ENCODE measurements at regions not wholly inside any gene's neighbourhood (a gene's known extent, or its start where the extent isn't known, plus 50 kb on each side); places are given as distances from the start of the nearest gene placed in this dataset.

- TF ChIP-seq CTCF (IDR thresholded peaks at IDR 0.05; ENCODE audit: low read depth, low read length) = no peak
- no peak for TF ChIP-seq EZH2phosphoT487 (IDR thresholded peaks at IDR 0.05; ENCODE audit: low read depth)
These were observed 425.4 kb downstream of the NOVA1 start for GRCh38 chr14:26172396-26172795.
